HG03432 (cell line): ENCODE measurements at regions not wholly inside any gene's neighbourhood (a gene's known extent, or its start where the extent isn't known, plus 50 kb on each side); places are given as distances from the start of the nearest gene placed in this dataset.

Experiments
- ATAC-seq: cut with Tn5 transposase; IDR thresholded peaks from one replicate; pipeline ENCODE4 v1.9.1; 2021; ENCODE audit warnings: mild to moderate bottlenecking, moderate library complexity; ENCODE audit not compliant: unreplicated experiment

- ATAC-seq, result no peak
These were observed 111.2 kb upstream of the IRX6 start for GRCh38 chr16:55212791-55213190.

DNA sequence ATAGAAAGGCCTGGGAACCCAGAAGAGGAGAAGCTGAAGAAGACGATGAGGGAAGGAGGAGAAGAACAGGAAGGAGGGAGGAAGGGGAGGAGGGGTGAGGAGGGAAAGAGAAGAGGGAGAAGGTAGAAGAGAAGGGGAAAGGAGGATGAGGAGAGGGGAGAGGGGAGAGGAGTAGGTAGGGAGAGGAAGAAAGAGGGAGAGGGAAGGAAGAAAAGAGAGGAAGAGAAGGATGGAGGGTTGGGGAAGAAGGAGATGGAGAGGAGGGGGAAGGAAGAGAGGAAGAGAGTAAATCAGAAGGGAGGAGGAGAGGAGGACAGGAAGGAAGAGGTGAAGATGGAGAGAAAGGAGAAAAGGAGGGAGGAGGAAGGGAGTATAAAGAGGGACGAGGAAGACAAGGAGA, 109.6 kb upstream of the IRX6 start:
- ATAC-seq, result no peak

DNA sequence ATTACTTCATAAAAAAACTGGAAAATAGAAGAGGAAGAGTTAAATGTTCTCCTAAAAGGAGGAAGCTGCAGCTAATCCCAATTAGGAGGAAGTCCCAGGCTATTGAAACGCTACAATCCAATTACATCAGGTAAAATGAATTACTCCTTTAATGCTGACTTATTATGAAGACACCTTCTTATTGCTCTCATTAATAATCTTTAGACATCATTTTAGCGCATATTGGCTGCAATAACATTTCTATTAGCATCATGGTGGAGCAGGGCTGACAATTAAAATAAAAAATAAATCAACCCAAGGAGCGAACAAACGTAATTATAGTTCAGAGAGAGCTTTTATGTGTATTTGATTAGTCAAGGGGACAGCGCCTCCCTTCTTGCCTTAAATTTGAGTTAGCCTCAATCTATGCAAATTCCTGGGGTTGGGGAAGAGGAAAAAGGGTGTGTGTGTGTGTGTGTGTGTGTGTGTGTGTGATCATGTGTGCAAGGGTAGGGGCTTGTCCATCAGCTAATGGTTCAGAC, 109.0 kb upstream of the IRX6 start:
- no peak for ATAC-seq

- no peak for ATAC-seq
These were observed 106.6 kb upstream of the IRX6 start for GRCh38 chr16:55217392-55217791.

GRCh38 chr16:55221836-55222235, 102.2 kb upstream of the IRX6 start:
- no peak for ATAC-seq

GRCh38 chr16:55222486-55222885, 101.5 kb upstream of the IRX6 start:
- ATAC-seq, result no peak

DNA sequence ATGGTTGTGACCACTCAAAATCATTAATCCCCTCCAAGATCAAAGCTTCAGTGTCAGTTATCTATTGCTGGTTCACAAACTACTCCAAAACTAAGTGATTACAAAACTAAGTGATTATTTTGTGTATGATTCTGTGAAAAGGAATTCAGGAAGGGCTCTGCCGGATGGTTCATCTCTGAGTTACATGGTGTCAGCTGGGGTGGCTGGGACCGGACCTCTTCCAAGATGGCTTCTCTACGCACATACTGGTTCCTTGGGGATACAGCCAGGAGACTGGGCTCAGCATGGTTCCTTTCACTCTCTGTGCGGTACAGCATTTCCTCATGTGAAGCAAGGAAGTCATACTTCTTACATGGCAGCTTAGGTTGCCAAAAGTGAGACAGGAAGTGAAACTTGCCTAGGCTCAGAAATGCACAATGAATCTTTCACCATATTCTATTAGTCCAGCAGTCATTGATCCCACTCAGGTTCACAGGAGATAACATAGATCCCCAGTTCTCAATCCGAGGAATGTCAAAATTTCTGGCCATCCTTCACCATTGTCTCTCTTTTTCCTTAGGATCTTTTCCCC, 97.9 kb upstream of the IRX6 start:
- no peak for ATAC-seq

DNA sequence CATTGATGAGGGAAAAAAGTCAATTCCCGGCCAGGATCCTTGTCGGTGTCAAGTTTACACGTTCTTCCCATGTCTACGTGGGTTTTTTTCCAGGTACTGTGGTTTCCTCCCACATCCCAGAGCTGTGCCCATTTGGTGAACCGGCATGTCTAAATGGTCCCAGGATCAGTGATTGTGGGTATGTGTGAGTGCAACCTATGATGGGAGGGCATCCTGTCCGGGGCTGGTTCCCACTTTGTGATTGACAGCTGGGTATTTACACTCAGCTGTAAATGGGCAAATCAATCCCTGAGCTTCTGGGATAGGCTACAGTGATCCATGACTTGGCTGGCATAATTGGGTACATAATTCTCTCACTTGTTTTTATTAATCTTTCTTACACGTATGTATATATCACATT, 91.2 kb upstream of the IRX6 start:
- no peak for ATAC-seq

GRCh38 chr16:55233464-55233863, 90.5 kb upstream of the IRX6 start:
- no peak for ATAC-seq

GRCh38 chr16:55236655-55237054, 87.3 kb upstream of the IRX6 start:
- no peak for ATAC-seq

- no peak for ATAC-seq
These were observed 84.3 kb upstream of the IRX6 start for GRCh38 chr16:55239723-55240122.

GRCh38 chr16:55240888-55241287, 83.1 kb upstream of the IRX6 start:
- ATAC-seq, result no peak

- no peak for ATAC-seq
These were observed 81.3 kb upstream of the IRX6 start for GRCh38 chr16:55242667-55243066.

- no peak for ATAC-seq
These were observed 75.9 kb upstream of the IRX6 start for GRCh38 chr16:55248058-55248457.

DNA sequence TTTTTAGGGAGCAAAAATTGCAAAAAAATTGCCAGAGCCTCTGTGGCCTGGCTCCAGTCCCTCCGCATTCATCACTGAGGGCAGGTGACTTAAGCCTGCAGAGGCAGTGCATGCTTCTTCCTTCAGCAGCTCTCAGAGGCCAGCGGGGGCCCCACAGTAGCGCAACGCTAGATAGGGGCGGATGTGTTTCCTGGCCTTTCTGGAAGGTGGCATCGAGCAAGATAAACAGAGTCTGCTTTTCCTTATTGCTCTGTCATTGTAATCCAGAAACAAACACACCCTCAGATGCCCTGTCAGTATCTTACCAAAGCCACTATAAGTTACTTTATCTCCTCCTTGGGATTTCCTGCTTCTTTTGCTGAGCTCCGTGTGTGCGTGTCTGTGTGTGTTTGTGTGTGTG, 75.5 kb upstream of the IRX6 start:
- ATAC-seq, result no peak

- no peak for ATAC-seq
These were observed 74.6 kb upstream of the IRX6 start for GRCh38 chr16:55249361-55249760.

GRCh38 chr16:55249936-55250335, 74.1 kb upstream of the IRX6 start:
- no peak for ATAC-seq

DNA sequence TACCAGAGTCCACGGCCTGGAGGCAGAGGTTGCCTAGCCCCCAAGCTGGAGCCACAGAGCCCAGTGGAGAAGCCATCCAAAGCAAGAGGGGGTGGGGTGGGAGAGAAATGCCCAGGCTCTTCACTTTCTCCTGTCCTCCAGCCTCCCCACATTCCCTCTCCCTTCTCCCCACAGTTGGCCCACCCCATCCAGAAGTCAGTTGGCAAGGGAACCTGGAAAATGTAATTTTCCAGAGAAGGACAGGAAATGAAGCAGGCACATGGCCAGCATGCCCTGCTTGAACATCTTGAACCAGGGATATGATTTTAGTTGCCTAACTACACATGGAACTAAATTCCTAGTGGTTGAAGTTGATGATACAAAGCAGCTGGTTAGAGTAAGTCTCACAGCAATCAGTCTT, 73.3 kb upstream of the IRX6 start:
- no peak for ATAC-seq

DNA sequence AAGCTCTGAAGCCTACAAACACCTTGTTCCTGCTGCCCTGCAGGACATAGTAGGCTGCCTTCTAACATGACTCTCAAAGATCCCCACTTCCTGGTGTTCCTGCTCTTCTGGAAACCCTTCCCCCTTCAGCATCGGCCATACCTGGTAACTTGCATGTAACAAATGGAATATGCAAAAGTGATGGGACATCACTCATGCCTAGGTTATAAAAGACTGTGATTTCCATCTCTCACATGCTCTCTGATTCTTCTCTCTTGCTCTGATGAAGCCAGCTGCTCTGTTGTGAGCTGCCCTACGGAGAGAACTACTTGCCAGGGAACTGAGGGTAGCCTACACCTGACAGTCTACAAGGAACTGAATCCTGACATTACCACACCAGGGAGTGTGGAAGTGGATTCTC, 72.9 kb upstream of the IRX6 start:
- no peak for ATAC-seq

DNA sequence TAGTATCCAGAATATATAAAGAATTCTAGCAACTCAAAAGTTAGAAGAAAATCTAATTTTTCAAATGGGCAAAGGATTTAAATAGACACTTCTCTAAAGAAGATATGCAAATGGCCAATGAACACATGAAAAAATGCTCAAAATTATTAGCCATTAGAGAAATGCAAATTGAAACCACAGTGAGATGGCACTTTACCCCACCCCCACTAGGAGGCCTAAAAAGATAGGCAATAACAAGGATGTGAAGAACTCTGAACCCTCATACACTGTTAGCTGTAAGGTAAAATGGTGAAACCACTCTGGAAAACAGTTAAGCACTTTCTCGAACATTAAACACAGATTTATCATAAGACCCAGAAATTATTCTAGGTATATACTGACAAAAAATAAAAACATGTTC, 71.4 kb upstream of the IRX6 start:
- ATAC-seq, result no peak

DNA sequence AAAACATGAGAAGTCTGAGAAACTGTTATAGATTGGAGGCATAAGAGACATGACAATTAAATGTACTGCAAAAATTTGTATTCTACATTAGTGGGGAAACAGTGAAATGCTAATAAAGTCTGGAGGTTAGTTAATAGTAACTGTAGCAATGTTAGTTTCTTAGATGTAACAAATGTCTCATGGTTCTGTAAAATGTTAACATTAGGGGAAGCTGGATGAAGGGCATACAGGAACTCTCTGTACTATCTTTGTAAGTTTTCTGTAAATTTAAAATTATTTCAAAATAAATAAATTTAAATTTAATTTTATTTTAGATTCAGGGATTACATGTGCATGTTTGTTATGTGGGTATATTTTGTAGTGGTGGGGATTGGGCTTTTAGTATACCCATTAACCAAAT, 70.0 kb upstream of the IRX6 start:
- ATAC-seq, result no peak

DNA sequence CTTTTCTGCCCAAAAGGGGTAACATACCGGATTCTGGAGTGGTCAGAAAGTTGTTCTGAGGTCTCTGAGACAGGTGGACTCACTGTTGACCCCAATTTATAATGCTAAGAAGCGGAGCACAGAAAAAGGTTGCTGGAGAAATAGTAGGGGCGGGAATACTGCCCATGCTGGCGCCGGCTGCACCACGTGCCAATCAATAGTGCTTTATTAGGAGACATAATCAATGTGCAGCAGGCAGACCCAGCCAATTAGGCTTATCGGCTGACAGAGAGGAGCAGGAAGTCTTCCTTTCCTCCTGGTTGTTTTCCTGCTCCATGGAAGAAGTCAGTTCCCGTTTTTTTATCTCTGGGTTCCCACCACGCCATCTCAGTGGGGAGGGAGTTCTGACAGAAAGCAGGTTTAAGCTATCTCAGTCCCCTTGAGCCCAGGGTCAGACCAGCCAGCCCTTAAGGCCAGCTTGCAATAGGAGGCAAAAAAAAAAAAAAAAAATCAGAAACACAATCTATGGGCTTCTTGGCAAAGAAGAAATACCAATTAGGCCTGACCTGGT, 68.2 kb upstream of the IRX6 start:
- no peak for ATAC-seq

GRCh38 chr16:55256412-55257016, 67.5 kb upstream of the IRX6 start:
- ATAC-seq, result no peak
